Endothelial cell (in vitro differentiated cells): ENCODE measurements at regions not wholly inside any gene's neighbourhood (a gene's known extent, or its start where the extent isn't known, plus 50 kb on each side); places are given as distances from the start of the nearest gene placed in this dataset.
"Not testable (repeated sequence)": the region's sequence is repeated elsewhere in the genome, so short reads cannot be mapped to it uniquely, and the experiment has no call there.

Experiments used
- DNase-seq: peaks from one replicate; pipeline ENCODE4 v3.0.0; 2021; ENCODE audit warnings: low spot score
- H3K27ac Mint-ChIP-seq: one replicate; pipeline ENCODE4 v1.8.0; 2021; ENCODE audit warnings: mixed read lengths, inconsistent platforms; ENCODE audit not compliant: unreplicated experiment
- H3K27me3 Mint-ChIP-seq: one replicate; pipeline ENCODE4 v1.8.0; 2021; ENCODE audit warnings: mild to moderate bottlenecking, moderate library complexity, mixed read lengths, inconsistent platforms; ENCODE audit not compliant: unreplicated experiment
- H3K36me3 Mint-ChIP-seq: one replicate; pipeline ENCODE4 v1.8.0; 2021; ENCODE audit warnings: mild to moderate bottlenecking, low read depth, mixed read lengths, inconsistent platforms; ENCODE audit not compliant: unreplicated experiment
- H3K4me1 Mint-ChIP-seq: one replicate; pipeline ENCODE4 v1.8.0; 2021; ENCODE audit warnings: mild to moderate bottlenecking, mixed read lengths, inconsistent platforms; ENCODE audit not compliant: unreplicated experiment
- H3K4me3 Mint-ChIP-seq: one replicate; pipeline ENCODE4 v1.8.0; 2021; ENCODE audit warnings: mild to moderate bottlenecking, mixed read lengths, inconsistent platforms; ENCODE audit not compliant: unreplicated experiment
- H3K9me3 Mint-ChIP-seq: one replicate; pipeline ENCODE4 v1.8.0; 2021; ENCODE audit warnings: mixed read lengths, inconsistent platforms; ENCODE audit not compliant: unreplicated experiment
- TF ChIP-seq, protein P1 (sequence below): fragments of 200-600 bp; sonication (generic); IDR thresholded peaks from one replicate; pipeline ENCODE4 v1.5.0; 2021; ENCODE audit warnings: antibody characterized with exemption; ENCODE audit not compliant: unreplicated experiment

DNA sequence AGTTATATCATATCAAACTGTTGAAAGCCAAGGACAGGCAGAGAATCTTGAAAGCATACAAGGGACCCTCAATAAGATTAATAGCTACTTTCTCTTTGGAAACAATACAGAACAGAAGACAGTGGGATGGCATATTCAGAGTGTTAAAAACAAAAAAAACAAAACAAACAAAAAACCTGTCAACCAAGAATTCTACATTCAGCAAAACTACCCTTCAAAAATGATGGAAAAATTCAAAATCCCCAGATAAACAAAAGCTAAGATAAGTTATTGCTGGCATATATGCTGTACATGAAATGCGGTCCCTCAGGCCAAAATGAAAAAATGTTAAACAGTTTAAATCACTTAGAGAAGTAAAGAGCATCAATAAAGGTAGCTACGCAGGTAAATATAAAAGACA lies 425.1 kb downstream of the ACTL7B start:
- no peak for DNase-seq
- H3K4me3 Mint-ChIP-seq: no peak overlapping the region
- TF ChIP-seq, protein P1, sequence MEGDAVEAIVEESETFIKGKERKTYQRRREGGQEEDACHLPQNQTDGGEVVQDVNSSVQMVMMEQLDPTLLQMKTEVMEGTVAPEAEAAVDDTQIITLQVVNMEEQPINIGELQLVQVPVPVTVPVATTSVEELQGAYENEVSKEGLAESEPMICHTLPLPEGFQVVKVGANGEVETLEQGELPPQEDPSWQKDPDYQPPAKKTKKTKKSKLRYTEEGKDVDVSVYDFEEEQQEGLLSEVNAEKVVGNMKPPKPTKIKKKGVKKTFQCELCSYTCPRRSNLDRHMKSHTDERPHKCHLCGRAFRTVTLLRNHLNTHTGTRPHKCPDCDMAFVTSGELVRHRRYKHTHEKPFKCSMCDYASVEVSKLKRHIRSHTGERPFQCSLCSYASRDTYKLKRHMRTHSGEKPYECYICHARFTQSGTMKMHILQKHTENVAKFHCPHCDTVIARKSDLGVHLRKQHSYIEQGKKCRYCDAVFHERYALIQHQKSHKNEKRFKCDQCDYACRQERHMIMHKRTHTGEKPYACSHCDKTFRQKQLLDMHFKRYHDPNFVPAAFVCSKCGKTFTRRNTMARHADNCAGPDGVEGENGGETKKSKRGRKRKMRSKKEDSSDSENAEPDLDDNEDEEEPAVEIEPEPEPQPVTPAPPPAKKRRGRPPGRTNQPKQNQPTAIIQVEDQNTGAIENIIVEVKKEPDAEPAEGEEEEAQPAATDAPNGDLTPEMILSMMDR: no peak
- H3K4me1 Mint-ChIP-seq: no peaks in the 10 kb centered on the region
- no peaks in the 10 kb centered on the region for H3K36me3 Mint-ChIP-seq
- no peaks in the 10 kb centered on the region for H3K9me3 Mint-ChIP-seq
- H3K27ac Mint-ChIP-seq: no peak overlapping the region
- no peaks in the 10 kb centered on the region for H3K27me3 Mint-ChIP-seq

DNA sequence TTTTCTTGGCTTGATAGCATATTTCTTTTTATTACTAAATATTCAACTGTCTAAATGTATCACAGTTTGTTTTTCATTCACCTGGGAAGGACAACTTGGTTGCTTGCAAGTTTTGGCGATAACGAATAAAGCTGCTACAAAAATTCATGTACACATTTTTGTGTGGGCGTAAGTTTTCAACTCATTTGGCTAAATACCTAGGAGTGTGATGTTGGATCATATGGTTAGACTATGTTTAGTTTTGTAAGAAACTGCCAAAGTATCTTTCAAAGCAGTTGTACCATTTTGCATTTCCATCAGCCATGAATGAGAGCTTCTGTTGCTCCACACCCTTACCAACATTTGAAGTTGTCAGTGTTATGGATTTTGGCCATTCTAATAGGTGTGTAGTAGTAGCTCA lies 428.0 kb downstream of the ACTL7B start:
- H3K27me3 Mint-ChIP-seq: no peaks in the 10 kb centered on the region
- H3K9me3 Mint-ChIP-seq: no peaks in the 10 kb centered on the region
- H3K4me3 Mint-ChIP-seq: no peak overlapping the region
- H3K36me3 Mint-ChIP-seq: no peaks in the 10 kb centered on the region
- DNase-seq: no peak
- TF ChIP-seq, protein P1: no peak
- no peaks in the 10 kb centered on the region for H3K4me1 Mint-ChIP-seq
- no peak overlapping the region for H3K27ac Mint-ChIP-seq

DNA sequence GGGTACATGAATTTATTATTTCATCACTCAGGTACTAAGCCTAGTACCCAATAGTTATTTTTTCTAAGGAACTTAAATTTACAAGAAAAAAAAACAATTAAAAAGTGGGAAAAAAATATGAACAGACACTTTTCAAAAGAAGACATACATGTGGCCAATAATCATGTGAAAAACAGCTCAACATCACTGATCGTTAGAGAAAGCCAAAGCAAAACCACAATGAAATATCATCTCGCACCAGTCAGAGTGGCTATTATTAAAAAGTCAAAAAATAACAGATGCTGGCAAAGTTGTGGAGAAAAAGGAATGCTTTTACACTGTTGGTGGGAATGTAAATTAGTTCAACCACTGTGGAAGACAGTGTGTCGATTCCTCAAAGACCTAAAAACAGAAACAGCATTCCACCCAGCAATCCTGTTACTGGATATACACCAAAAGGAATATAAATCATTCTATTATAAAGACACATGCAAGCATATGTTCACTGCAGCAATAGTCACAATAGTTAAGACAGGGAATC lies 429.3 kb downstream of the ACTL7B start:
- H3K36me3 Mint-ChIP-seq, H3K4me3 Mint-ChIP-seq, H3K27ac Mint-ChIP-seq, H3K27me3 Mint-ChIP-seq, H3K4me1 Mint-ChIP-seq, H3K9me3 Mint-ChIP-seq, DNase-seq: not testable (repeated sequence)

DNA sequence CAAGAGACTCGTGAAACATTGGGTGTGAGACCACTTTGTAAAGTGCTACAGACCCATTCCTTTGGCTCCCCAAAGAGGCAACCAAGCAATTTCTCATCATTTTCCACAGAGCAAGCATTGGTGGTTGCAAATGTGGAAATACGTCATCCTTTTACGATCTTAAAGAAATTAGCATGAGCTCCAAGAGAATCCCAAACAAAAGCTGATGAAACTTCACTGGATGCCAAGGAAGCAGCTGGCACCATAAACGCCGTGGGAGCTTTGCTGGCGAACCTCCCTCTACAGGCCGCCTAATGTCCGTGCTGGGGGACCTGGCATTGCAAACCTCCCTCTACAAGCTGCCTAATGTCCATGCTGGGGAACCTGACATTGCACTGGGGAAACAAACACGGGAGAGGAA lies 432.4 kb downstream of the ACTL7B start:
- no peak overlapping the region for H3K27ac Mint-ChIP-seq
- TF ChIP-seq, protein P1: no peak
- H3K9me3 Mint-ChIP-seq: no peaks in the 10 kb centered on the region
- H3K36me3 Mint-ChIP-seq: no peaks in the 10 kb centered on the region
- H3K27me3 Mint-ChIP-seq: peaks cover 3% of the 10 kb centered on the region
- no peaks in the 10 kb centered on the region for H3K4me1 Mint-ChIP-seq
- H3K4me3 Mint-ChIP-seq: no peak overlapping the region
- DNase-seq: no peak

DNA sequence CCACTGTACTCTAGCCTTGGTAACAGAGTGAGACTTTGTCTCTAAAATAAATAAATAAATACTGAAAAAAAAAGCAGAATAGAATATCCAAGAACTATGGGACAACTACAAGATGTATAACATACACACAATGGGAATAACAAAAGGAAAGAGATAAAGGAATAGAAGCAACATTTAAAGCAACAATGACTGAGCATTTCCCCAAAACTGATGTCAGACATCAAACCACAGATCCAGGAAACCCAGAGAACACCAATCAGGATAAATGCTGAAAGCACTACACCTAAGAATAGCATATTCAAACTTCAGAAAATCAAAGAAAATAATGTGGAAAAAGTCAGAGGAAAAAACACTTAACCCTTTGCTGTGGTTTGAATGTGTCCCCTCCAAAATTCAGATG lies 436.4 kb downstream of the ACTL7B start:
- no peak for DNase-seq
- H3K9me3 Mint-ChIP-seq: no peaks in the 10 kb centered on the region
- no peak overlapping the region for H3K4me3 Mint-ChIP-seq
- no peak overlapping the region for H3K27ac Mint-ChIP-seq
- peaks cover 3% of the 10 kb centered on the region for H3K27me3 Mint-ChIP-seq
- TF ChIP-seq, protein P1: no peak
- H3K4me1 Mint-ChIP-seq: peaks cover 6% of the 10 kb centered on the region
- no peaks in the 10 kb centered on the region for H3K36me3 Mint-ChIP-seq
